ENCODE measurements at regions not wholly inside any gene's neighbourhood (a gene's known extent, or its start where the extent isn't known, plus 50 kb on each side); places are given as distances from the start of the nearest gene placed in this dataset.

DNA sequence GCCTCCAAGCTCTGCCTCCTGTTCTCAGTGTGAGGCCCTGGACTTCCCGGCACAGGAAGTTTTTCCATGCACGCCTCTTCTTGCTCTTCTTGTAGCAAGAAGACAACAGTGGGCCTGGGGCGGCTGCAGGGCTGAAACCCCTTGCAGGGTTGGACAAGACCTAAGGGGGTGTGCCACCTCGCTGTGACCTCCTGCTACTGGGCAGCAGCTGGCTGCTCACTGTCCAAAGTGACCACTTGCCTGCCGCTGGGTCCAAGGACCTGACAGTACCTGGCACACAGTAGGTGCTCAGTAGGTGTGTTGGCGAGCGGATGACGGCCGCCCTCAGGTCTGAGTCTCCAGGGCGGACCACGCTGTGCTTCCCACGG is 331.6 kb downstream of the C16orf95 start:
- no peak for FAIRE-seq

- no peak for FAIRE-seq
Measured at GRCh38 chr16:86986136-86986535, 331.1 kb downstream of the C16orf95 start.

DNA sequence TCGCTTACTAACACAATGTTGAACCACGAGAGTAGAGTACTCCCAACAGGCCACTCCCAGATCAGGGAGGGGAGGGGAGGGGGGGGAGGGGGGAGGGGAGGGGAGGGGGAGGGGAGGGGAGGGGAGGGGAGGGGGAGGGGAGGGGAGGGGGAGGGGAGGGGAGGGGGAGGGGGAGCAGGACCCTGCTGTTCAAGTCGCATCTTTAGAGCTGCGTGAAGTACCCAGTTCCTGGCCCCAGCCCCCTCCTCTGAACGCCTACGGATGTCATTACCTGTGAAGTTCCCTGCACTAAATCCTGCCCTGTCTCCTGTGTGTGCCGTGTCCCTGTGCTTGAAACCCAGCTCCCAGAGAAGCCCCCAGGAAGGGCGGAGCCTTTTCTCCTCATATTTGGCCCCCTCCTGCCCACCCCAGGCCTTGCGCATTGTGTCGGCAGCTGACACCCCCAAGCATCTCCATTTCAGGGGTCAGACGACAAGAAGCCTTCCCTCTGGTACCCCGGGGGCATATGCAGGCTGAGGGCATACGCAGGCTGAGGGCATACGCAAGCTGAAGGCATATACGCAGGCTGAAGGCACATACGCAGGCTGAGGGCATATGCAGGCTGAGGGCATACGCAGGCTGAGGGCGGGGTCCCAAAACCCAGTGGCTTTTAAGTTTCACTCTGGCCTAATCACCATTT is 330.2 kb downstream of the C16orf95 start:
- no peak for FAIRE-seq

DNA sequence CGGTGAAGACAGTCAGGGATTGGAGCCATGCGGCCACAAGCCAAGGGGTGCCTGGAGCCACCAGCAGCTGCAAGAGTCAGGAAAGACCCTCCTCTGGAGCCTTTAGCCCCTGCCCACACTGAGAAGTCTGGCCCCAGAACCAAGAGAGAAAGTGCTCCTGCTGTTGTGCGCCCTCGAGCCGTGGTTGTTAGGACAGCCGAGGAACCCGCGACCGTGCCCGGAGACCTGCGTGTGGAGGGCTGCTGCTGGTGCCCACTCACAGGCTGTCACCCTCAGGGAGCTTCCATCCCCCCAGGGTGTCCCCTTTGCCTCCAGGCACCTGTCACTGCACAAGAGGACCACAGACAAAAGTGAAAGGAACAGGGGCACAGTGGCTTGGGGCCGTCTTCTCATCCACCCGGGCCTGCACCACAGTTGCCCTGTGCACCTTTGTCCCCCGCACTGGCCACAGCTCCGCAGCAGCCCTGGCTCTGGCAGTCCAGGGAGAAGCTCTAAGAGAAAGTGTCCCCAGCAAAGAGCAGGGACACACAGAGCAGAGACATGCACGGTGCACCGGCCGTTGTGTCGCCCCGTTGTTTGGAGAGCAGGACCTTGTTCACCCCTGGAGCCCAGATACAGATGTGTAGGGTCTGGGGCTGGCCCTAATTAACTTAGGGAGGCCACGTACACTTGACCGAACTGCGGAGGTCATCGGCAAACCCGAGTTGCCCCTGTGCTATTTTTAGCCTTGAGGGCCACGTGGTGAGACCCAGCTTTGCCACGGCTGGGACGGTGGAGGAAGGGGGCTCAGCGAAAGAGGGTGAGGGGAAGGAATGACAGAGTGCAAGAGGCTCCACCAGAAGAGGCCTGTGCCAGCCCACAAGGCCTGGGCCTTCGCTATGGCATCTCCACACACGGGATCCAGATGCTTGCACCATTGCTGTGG is 329.2 kb downstream of the C16orf95 start:
- no peak for FAIRE-seq

DNA sequence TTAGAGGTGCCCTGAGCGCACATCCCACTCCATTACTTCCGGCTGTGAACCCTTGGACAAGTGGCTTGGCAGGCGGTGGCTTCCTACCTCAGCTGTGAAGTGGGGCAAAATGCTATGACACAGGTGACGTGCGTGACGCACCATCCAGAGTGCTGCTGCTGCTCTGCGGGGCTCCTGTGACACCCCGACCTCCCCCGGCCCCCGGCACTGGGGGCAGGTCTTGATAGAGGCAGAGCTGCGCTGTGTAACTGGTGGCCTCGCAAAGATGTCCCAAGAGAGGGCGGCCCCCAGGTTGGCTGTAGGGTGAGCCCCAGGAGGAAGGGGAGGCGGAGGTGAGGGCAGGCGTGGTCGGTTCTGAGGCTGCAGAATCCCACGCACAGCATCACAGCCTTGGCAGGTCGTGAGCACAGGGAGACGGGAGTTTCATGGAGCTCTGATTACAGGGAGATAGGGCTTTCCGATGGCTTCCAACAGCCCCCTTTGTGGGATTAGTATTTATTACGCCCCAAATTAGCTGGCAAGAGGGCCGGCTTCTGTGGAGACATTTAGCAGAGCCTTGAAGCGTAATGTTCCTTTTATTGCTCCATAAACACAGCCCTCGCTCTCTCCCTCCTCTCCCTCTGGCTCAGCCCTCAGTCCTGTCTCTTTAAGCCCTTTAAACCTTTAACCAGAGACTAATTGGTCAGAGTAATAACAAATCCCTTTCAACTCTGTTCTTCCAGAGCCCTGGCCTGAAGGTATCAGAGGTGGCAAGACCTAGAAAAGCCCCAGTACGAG is 328.1 kb downstream of the C16orf95 start:
- FAIRE-seq: no peak

DNA sequence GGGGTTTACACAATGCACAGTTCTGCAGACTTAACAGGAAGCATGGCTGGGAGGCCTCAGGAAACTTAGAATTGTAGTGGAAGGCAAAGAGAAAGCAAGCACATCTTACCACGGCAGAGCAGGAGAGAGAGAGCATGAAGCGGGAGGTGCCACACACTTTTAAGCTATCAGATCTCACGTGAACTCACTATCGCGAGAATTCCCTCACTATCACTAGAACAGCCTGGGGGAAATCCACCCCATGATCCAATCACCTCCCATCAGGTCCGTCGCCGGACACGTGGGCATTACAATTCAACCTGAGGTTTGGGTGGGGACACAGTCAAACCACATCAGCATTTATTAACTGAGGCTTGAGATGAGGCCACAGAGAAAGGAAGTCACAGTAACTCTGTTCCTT is 326.7 kb downstream of the C16orf95 start:
- FAIRE-seq: no peak

- FAIRE-seq: no peak
Measured at GRCh38 chr16:86991679-86992078, 325.5 kb downstream of the C16orf95 start.

- no peak for FAIRE-seq
Measured at GRCh38 chr16:86992587-86992986, 324.6 kb downstream of the C16orf95 start.

- no peak for FAIRE-seq
Measured at GRCh38 chr16:86993426-86994110, 323.6 kb downstream of the C16orf95 start.

- FAIRE-seq: no peak
Measured at GRCh38 chr16:86994215-86994614, 323.0 kb downstream of the C16orf95 start.

DNA sequence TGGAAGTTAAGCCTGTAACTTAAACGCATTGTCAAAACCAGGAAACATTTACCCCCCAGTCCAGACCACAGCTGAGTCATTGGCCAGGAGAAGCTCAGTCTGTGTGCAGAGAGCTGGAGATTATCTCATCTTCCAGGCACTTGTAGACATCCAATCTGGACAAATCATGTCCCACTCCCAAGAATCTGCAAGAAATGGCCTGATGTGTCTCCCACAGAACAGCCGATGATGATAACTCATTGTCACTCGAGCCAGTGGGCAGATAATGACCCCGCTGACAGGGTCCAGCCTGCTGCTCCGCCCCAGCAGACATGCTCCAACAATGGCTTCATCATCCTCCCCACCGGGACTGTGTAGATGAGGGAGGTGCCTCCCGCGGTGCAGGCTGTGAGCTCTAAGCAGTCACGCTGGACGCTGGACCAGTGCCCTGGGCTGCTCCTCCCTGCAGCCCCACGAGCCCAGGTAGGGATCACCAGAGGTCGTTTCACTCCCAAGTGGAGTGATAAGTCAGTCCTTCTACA is 322.5 kb downstream of the C16orf95 start:
- no peak for FAIRE-seq

- no peak for FAIRE-seq
Measured at GRCh38 chr16:86995456-86995855, 321.7 kb downstream of the C16orf95 start.

DNA sequence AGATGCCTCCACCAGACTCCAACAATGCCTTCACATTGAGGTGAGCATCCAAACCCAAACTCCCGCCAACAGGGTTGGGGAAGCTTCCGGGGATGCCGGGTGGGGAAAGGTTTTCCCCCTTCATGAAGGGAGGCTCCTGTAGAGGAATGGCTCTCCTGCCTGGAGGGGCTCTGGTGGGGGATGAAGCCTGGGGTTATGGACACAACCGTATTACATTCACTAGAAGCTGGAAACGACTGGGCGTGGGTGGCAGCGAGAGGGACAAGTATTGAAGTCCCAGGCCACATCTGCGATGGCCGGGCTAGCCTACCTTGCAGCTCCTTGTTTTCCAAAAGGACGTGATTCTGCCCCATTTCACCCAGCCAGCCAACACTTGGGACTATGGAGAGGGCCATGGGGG is 321.1 kb downstream of the C16orf95 start:
- FAIRE-seq: no peak

- FAIRE-seq: no peak
Measured at GRCh38 chr16:86997058-86997457, 320.1 kb downstream of the C16orf95 start.

DNA sequence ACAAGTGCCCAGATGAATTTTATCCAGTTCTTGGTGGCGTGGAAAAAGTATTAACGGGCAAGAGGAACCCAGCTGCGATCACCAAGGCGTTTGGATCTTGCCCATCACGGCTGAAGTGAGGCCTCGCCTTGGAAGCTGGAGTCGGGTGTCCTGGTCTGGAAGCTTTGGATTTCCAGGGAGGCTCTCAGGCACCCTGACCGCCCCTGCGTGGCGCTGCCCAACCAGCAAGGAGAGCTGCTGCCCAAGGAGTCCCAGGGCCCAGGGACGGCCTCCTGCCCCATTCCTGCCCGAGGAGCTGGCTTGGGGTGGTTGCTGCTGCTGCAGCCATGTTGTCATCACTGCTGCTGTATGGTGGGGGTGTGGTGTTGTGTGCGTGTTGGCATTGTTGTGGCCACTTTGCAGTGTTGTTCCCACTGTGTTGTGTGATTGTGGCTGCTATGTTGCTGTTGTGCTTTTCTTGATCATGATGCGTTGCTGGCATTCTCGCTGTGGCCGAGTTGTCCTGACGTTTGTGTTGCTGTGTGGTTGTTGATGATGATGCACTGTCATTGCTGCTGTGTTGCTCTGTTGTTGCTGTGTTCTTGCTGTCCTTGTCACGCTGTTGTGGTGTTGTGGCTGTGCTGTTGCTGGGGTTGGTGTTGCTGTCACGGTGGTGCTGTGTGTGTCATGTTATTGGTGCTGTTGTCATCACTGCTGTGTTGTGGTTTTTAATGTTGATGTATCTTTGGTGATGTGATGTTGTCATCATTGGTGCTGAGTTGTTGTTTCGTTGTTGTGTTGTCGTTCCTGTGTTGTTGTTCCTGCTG is 318.8 kb downstream of the C16orf95 start:
- no peak for FAIRE-seq

DNA sequence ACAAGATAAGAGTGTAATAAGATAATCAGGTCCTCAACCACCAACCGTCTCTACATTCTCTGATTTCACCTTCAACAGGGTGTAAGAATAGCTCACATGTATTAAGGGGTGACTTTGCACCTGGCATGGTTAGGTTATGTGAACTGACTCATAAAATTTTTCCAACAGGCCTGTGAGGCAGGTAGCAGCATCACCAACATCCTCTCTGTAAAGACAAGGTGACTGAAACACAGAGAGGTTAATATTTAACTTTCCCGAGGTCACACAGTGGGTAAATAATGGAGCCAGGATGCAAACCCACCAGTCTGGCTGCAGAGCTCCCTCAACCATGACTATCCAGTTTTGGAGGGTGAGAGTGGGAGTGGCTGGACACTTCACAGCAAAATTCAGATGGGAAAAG is 317.2 kb downstream of the C16orf95 start:
- no peak for FAIRE-seq

GRCh38 chr16:87002717-87003413 is 314.3 kb downstream of the C16orf95 start:
- FAIRE-seq: no peak

GRCh38 chr16:87003414-87003755 is 313.8 kb downstream of the C16orf95 start:
- FAIRE-seq: no peak

GRCh38 chr16:87006021-87006420 is 311.2 kb downstream of the C16orf95 start:
- no peak for FAIRE-seq

DNA sequence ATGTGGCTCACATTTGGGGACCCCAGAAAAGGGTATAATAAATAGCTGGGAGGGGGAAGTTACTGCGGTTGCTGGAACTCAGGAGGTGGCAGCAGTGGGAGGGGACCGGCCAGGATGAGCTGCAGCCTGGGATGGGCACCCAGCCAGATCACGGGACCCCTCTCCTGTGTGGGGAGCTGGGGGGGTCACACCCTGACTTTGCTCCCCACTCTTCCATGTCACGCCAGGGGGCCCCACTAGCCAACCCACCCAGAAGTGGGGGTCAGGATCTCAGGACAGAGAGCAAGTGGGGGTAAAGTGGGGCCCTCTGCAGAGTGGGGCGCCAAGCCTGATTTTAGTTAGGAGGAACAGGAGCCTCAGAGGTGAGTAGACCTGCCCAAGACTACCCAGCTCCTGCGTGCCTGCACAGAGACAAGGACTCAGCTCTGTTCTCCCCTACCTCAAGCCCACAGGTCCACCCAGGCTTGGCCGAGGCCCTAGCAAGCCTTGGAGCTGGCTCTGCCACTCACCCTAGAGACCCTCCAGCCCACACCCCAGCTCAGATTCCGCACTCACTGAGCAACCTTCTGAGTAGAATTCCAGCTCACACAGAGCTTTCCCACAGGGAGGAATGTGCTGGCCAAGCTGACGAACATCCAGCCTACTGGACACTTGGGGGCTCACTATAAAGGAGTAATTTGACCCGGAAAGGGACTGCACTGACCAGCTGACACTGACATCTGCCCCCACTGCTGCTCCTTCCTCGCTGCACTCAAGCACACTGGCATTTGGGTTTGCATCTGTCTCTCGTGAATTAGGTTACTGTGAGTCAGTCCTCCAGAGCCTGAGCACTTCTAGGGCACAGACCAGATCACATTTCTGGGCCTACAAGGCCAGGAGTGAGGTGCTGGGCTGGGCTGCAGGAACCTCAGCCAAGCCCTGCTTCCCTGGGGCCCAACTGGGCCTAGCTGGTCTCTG is 310.1 kb downstream of the C16orf95 start:
- no peak for FAIRE-seq

Measured in colon (tissue), 2 donors.